Vagina (tissue), 2 donors: ENCODE measurements at regions not wholly inside any gene's neighbourhood (a gene's known extent, or its start where the extent isn't known, plus 50 kb on each side); places are given as distances from the start of the nearest gene placed in this dataset.

Experiments used
- DNase-seq, 2 donors: peaks; one replicate each; pipeline ENCODE4 v3.0.0-alpha.2; 2017; ENCODE audit errors: extremely low spot score in 2 of 2
- H3K27ac ChIP-seq: fragments of 200-600 bp; sonication (generic); one replicate; pipeline ENCODE4 v1.5.1; 2019
- H3K27me3 ChIP-seq: fragments of 200-600 bp; sonication (generic); one replicate; pipeline ENCODE4 v1.5.1; 2019
- H3K36me3 ChIP-seq, 2 donors: fragments of 200-600 bp; sonication (generic); one replicate each; pipeline ENCODE4 v1.5.1; 2017 to 2019
- H3K4me1 ChIP-seq: fragments of 200-600 bp; sonication (generic); one replicate; pipeline ENCODE4 v1.5.1; 2019
- H3K4me3 ChIP-seq, 2 donors: fragments of 200-600 bp; sonication (generic); 1 replicate in 1 of 2; 2 replicates in 1 of 2; pipeline ENCODE4 v1.5.1; 2016 to 2019
- H3K9me3 ChIP-seq: fragments of 200-600 bp; sonication (generic); one replicate; pipeline ENCODE4 v1.5.1; 2019
- CTCF ChIP-seq, 3 experiments: fragments of 450-650 bp in 2 of 3; fragments of 200-600 bp in 1 of 3; sonication (generic) in 1 of 3; IDR thresholded peaks; one replicate each; pipeline ENCODE4 v1.5.1; 2017 to 2019; ENCODE audit warnings: antibody characterized with exemption in 3 of 3, mild to moderate bottlenecking in 2 of 3, moderate library complexity in 2 of 3
- POLR2A ChIP-seq, 2 donors: fragments of 450-650 bp; IDR thresholded peaks; one replicate each; pipeline ENCODE4 v1.6.1; 2017; ENCODE audit warnings: antibody characterized with exemption in 2 of 2, mild to moderate bottlenecking in 2 of 2, moderate library complexity in 2 of 2
- POLR2AphosphoS5 ChIP-seq, 2 donors: sonication (generic); formaldehyde crosslinking; IDR thresholded peaks; one replicate each; pipeline ENCODE4 v1.9.0; 2017; ENCODE audit warnings: antibody characterized with exemption in 2 of 2, mild to moderate bottlenecking in 2 of 2, low read depth in 1 of 2; ENCODE audit not compliant: insufficient read depth in 1 of 2
- intact Hi-C: fragments of 100-400 bp; cut with DNase I; formaldehyde crosslinking; loops from one replicate; pipeline ENCODE4 v1.15.1; 2023

GRCh38 chr11:76298255-76298654 lies 82.7 kb downstream of the THAP12 start:
- Histone ChIP-seq H3K9me3 (no peaks in the 10 kb centered on the region), H3K36me3 (no peaks in the 10 kb centered on the region), H3K4me3 (no peak overlapping the region), H3K4me1 (no peaks in the 10 kb centered on the region), H3K27ac (no peak overlapping the region), H3K27me3 (no peaks in the 10 kb centered on the region)
- intact Hi-C loops = no loop called here
- DNase-seq = no peak
- TF ChIP-seq POLR2AphosphoS5 (IDR thresholded peaks at IDR 0.05; ENCODE audit: insufficient read depth in 1 of 2, low read depth in 1 of 2) (no peak), POLR2A (IDR thresholded peaks at IDR 0.05) (no peak), CTCF (IDR thresholded peaks at IDR 0.05) (no peak)

GRCh38 chr11:76296731-76297542 lies 84.0 kb downstream of the THAP12 start:
- H3K27ac ChIP-seq = no peak overlapping the region
- DNase-seq = no peak
- H3K36me3 ChIP-seq = no peaks in the 10 kb centered on the region
- no peak for TF ChIP-seq POLR2A (IDR thresholded peaks at IDR 0.05)
- no peak for TF ChIP-seq CTCF (IDR thresholded peaks at IDR 0.05)
- TF ChIP-seq POLR2AphosphoS5 (IDR thresholded peaks at IDR 0.05; ENCODE audit: insufficient read depth in 1 of 2, low read depth in 1 of 2) = no peak
- H3K4me3 ChIP-seq = no peak overlapping the region
- no peaks in the 10 kb centered on the region for H3K4me1 ChIP-seq
- no peaks in the 10 kb centered on the region for H3K27me3 ChIP-seq
- no peaks in the 10 kb centered on the region for H3K9me3 ChIP-seq
- intact Hi-C loops = no loop called here

- no peak overlapping the region for H3K4me3 ChIP-seq
- no peaks in the 10 kb centered on the region for H3K27me3 ChIP-seq
- no peak for DNase-seq
- no peak overlapping the region for H3K27ac ChIP-seq
- TF ChIP-seq POLR2A (IDR thresholded peaks at IDR 0.05) (no peak), POLR2AphosphoS5 (IDR thresholded peaks at IDR 0.05; ENCODE audit: insufficient read depth in 1 of 2, low read depth in 1 of 2) (no peak), CTCF (IDR thresholded peaks at IDR 0.05) (no peak)
- no peaks in the 10 kb centered on the region for H3K36me3 ChIP-seq
- no peaks in the 10 kb centered on the region for H3K4me1 ChIP-seq
- no peaks in the 10 kb centered on the region for H3K9me3 ChIP-seq
- intact Hi-C loops = no loop called here
Measured at GRCh38 chr11:76293189-76293631, 86.9 kb upstream of the WNT11 start.

GRCh38 chr11:76292583-76293188 lies 86.4 kb upstream of the WNT11 start:
- intact Hi-C loops = no loop called here
- Histone ChIP-seq H3K27me3 (no peaks in the 10 kb centered on the region), H3K9me3 (no peaks in the 10 kb centered on the region), H3K36me3 (no peaks in the 10 kb centered on the region), H3K4me1 (no peaks in the 10 kb centered on the region), H3K27ac (no peak overlapping the region), H3K4me3 (no peak overlapping the region)
- no peak for DNase-seq
- no peak for TF ChIP-seq POLR2A (IDR thresholded peaks at IDR 0.05)
- no peak for TF ChIP-seq CTCF (IDR thresholded peaks at IDR 0.05)
